GM18508 (cell line): ENCODE measurements at regions not wholly inside any gene's neighbourhood (a gene's known extent, or its start where the extent isn't known, plus 50 kb on each side); places are given as distances from the start of the nearest gene placed in this dataset.
"Not testable (repeated sequence)": the region's sequence is repeated elsewhere in the genome, so short reads cannot be mapped to it uniquely, and the experiment has no call there.

Experiments
- ATAC-seq: cut with Tn5 transposase; IDR thresholded peaks from one replicate; pipeline ENCODE4 v1.9.1; 2021; ENCODE audit warnings: moderate number of reproducible peaks; ENCODE audit not compliant: insufficient read depth, unreplicated experiment

GRCh38 chr7:82625377-82625776, 181.8 kb upstream of the CACNA2D1 start:
- no peak for ATAC-seq

- no peak for ATAC-seq
Observed at GRCh38 chr7:82624965-82625364, 181.4 kb upstream of the CACNA2D1 start.

GRCh38 chr7:82624337-82624736, 180.8 kb upstream of the CACNA2D1 start:
- ATAC-seq: no peak

- no peak for ATAC-seq
Observed at GRCh38 chr7:82623812-82624211, 180.2 kb upstream of the CACNA2D1 start.

GRCh38 chr7:82617156-82617555, 173.6 kb upstream of the CACNA2D1 start:
- no peak for ATAC-seq

- no peak for ATAC-seq
Observed at GRCh38 chr7:82616059-82616728, 172.6 kb upstream of the CACNA2D1 start.

- peak; percentile 83 for ATAC-seq
Observed at GRCh38 chr7:82615527-82615926, 171.9 kb upstream of the CACNA2D1 start.

- ATAC-seq: no peak
Observed at GRCh38 chr7:82609746-82610145, 166.2 kb upstream of the CACNA2D1 start.

- ATAC-seq: no peak
Observed at GRCh38 chr7:82605247-82605864, 161.8 kb upstream of the CACNA2D1 start.

GRCh38 chr7:82602066-82602465, 158.5 kb upstream of the CACNA2D1 start:
- no peak for ATAC-seq

GRCh38 chr7:82600531-82600930, 157.0 kb upstream of the CACNA2D1 start:
- no peak for ATAC-seq

- ATAC-seq: no peak
Observed at GRCh38 chr7:82599895-82600294, 156.3 kb upstream of the CACNA2D1 start.

- ATAC-seq: no peak
Observed at GRCh38 chr7:82598958-82599357, 155.4 kb upstream of the CACNA2D1 start.

GRCh38 chr7:82595795-82596194, 152.2 kb upstream of the CACNA2D1 start:
- not testable (repeated sequence) for ATAC-seq

GRCh38 chr7:82595176-82595575, 151.6 kb upstream of the CACNA2D1 start:
- ATAC-seq: no peak

- no peak for ATAC-seq
Observed at GRCh38 chr7:82594665-82595064, 151.1 kb upstream of the CACNA2D1 start.

GRCh38 chr7:82593780-82594179, 150.2 kb upstream of the CACNA2D1 start:
- ATAC-seq: no peak

- ATAC-seq: no peak
Observed at GRCh38 chr7:82592416-82592815, 148.8 kb upstream of the CACNA2D1 start.

- no peak for ATAC-seq
Observed at GRCh38 chr7:82579047-82579446, 135.5 kb upstream of the CACNA2D1 start.

GRCh38 chr7:82578430-82578829, 134.9 kb upstream of the CACNA2D1 start:
- no peak for ATAC-seq

GRCh38 chr7:82572195-82572880, 128.8 kb upstream of the CACNA2D1 start:
- peak; percentile 91 for ATAC-seq

- ATAC-seq: not testable (repeated sequence)
Observed at GRCh38 chr7:82571047-82571446, 127.5 kb upstream of the CACNA2D1 start.
